GM12878 (cell line): ENCODE measurements at regions not wholly inside any gene's neighbourhood (a gene's known extent, or its start where the extent isn't known, plus 50 kb on each side); places are given as distances from the start of the nearest gene placed in this dataset.

Experiments
- IKZF2 ChIP-seq, 2 experiments: fragments of 450-650 bp; IDR thresholded peaks; 2 replicates each; pipeline ENCODE4 v1.6.1; 2017; ENCODE audit warnings: mild to moderate bottlenecking in 2 of 2, moderate library complexity in 2 of 2
- SMAD5 ChIP-seq: IDR thresholded peaks from 2 replicates; pipeline ENCODE4 v1.6.1; 2016; ENCODE audit warnings: antibody characterized with exemption, low read depth
- SUZ12 ChIP-seq: fragments of 200-600 bp; sonication (generic); IDR thresholded peaks from one replicate; pipeline ENCODE4 v1.6.1; 2018; ENCODE audit warnings: antibody characterized with exemption, mild to moderate bottlenecking; ENCODE audit not compliant: unreplicated experiment
- TF ChIP-seq, protein P1 (sequence below): fragments of 450-650 bp; formaldehyde crosslinking; IDR thresholded peaks from 2 replicates; pipeline ENCODE4 v1.4.0; 2020; ENCODE audit warnings: mild to moderate bottlenecking, moderate library complexity
- TF ChIP-seq, protein P2 (sequence below): fragments of 450-650 bp; IDR thresholded peaks from 2 replicates; pipeline ENCODE4 v1.6.1; 2017; ENCODE audit warnings: mild to moderate bottlenecking, moderate library complexity
- TF ChIP-seq, protein P3 (sequence below): IDR thresholded peaks from 2 replicates; pipeline ENCODE4 v1.6.1; 2012; ENCODE audit warnings: low read depth, low read length, improper control_type of control experiment
- TF ChIP-seq, protein P4 (sequence below): fragments of 450-650 bp; formaldehyde crosslinking; IDR thresholded peaks from 2 replicates; pipeline ENCODE4 v1.4.0; 2022; ENCODE audit warnings: mild to moderate bottlenecking, moderate library complexity

DNA sequence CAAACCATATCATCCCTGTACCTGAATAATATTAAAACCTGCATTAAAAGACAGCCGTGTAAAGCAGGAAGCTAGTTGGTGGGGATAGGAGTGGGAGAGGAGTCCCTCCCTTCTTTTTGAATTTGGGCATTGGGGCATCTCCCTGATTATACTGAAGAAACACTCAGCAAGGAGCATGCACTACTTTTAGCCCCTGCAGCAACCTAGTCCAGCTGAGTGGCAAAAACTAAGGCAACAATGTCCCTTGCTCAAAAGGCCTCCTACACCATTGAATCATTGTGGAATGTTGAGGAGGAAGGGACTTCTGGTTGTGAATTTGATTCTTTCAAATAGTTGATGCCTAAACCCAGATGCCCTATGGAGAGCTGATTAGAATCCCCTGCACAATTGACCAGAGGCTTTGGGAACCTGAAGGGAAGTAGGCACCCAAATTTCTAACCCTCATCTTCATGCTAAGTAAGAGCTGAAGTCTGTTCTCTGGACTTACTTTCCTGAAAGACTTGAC is 111.7 kb downstream of the DDX1 start (continued):
- TF ChIP-seq, protein P1, sequence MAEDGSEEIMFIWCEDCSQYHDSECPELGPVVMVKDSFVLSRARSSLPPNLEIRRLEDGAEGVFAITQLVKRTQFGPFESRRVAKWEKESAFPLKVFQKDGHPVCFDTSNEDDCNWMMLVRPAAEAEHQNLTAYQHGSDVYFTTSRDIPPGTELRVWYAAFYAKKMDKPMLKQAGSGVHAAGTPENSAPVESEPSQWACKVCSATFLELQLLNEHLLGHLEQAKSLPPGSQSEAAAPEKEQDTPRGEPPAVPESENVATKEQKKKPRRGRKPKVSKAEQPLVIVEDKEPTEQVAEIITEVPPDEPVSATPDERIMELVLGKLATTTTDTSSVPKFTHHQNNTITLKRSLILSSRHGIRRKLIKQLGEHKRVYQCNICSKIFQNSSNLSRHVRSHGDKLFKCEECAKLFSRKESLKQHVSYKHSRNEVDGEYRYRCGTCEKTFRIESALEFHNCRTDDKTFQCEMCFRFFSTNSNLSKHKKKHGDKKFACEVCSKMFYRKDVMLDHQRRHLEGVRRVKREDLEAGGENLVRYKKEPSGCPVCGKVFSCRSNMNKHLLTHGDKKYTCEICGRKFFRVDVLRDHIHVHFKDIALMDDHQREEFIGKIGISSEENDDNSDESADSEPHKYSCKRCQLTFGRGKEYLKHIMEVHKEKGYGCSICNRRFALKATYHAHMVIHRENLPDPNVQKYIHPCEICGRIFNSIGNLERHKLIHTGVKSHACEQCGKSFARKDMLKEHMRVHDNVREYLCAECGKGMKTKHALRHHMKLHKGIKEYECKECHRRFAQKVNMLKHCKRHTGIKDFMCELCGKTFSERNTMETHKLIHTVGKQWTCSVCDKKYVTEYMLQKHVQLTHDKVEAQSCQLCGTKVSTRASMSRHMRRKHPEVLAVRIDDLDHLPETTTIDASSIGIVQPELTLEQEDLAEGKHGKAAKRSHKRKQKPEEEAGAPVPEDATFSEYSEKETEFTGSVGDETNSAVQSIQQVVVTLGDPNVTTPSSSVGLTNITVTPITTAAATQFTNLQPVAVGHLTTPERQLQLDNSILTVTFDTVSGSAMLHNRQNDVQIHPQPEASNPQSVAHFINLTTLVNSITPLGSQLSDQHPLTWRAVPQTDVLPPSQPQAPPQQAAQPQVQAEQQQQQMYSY (CRISPR knock-in tag), result no peak
- TF ChIP-seq, protein P2, sequence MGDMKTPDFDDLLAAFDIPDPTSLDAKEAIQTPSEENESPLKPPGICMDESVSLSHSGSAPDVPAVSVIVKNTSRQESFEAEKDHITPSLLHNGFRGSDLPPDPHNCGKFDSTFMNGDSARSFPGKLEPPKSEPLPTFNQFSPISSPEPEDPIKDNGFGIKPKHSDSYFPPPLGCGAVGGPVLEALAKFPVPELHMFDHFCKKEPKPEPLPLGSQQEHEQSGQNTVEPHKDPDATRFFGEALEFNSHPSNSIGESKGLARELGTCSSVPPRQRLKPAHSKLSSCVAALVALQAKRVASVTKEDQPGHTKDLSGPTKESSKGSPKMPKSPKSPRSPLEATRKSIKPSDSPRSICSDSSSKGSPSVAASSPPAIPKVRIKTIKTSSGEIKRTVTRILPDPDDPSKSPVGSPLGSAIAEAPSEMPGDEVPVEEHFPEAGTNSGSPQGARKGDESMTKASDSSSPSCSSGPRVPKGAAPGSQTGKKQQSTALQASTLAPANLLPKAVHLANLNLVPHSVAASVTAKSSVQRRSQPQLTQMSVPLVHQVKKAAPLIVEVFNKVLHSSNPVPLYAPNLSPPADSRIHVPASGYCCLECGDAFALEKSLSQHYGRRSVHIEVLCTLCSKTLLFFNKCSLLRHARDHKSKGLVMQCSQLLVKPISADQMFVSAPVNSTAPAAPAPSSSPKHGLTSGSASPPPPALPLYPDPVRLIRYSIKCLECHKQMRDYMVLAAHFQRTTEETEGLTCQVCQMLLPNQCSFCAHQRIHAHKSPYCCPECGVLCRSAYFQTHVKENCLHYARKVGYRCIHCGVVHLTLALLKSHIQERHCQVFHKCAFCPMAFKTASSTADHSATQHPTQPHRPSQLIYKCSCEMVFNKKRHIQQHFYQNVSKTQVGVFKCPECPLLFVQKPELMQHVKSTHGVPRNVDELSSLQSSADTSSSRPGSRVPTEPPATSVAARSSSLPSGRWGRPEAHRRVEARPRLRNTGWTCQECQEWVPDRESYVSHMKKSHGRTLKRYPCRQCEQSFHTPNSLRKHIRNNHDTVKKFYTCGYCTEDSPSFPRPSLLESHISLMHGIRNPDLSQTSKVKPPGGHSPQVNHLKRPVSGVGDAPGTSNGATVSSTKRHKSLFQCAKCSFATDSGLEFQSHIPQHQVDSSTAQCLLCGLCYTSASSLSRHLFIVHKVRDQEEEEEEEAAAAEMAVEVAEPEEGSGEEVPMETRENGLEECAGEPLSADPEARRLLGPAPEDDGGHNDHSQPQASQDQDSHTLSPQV, result no peak
- TF ChIP-seq, protein P3, sequence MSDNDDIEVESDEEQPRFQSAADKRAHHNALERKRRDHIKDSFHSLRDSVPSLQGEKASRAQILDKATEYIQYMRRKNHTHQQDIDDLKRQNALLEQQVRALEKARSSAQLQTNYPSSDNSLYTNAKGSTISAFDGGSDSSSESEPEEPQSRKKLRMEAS, result no peak
- no peak for TF ChIP-seq SUZ12
- TF ChIP-seq, protein P4, sequence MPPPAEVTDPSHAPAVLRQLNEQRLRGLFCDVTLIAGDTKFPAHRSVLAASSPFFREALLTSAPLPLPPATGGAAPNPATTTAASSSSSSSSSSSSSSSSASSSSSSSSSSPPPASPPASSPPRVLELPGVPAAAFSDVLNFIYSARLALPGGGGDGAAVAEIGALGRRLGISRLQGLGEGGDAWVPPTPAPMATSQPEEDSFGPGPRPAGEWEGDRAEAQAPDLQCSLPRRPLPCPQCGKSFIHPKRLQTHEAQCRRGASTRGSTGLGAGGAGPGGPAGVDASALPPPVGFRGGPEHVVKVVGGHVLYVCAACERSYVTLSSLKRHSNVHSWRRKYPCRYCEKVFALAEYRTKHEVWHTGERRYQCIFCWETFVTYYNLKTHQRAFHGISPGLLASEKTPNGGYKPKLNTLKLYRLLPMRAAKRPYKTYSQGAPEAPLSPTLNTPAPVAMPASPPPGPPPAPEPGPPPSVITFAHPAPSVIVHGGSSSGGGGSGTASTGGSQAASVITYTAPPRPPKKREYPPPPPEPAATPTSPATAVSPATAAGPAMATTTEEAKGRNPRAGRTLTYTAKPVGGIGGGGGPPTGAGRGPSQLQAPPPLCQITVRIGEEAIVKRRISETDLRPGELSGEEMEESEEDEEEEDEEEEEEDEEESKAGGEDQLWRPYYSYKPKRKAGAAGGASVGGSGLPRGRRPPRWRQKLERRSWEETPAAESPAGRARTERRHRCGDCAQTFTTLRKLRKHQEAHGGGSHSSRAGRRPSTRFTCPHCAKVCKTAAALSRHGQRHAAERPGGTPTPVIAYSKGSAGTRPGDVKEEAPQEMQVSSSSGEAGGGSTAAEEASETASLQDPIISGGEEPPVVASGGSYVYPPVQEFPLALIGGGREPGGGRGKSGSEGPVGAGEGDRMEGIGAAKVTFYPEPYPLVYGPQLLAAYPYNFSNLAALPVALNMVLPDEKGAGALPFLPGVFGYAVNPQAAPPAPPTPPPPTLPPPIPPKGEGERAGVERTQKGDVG (CRISPR knock-in tag), result no peak
- no peak for TF ChIP-seq SMAD5
- no peak for TF ChIP-seq IKZF2 (IDR thresholded peaks at IDR 0.05)
- TF ChIP-seq, all 136 proteins: peak for 0
